Vagina (tissue), 2 donors: ENCODE measurements at regions not wholly inside any gene's neighbourhood (a gene's known extent, or its start where the extent isn't known, plus 50 kb on each side); places are given as distances from the start of the nearest gene placed in this dataset.

Experiments used
- DNase-seq, 2 donors: peaks; one replicate each; pipeline ENCODE4 v3.0.0-alpha.2; 2017; ENCODE audit errors: extremely low spot score in 2 of 2
- H3K27ac ChIP-seq: fragments of 200-600 bp; sonication (generic); one replicate; pipeline ENCODE4 v1.5.1; 2019
- H3K27me3 ChIP-seq: fragments of 200-600 bp; sonication (generic); one replicate; pipeline ENCODE4 v1.5.1; 2019
- H3K36me3 ChIP-seq, 2 donors: fragments of 200-600 bp; sonication (generic); one replicate each; pipeline ENCODE4 v1.5.1; 2017 to 2019
- H3K4me1 ChIP-seq: fragments of 200-600 bp; sonication (generic); one replicate; pipeline ENCODE4 v1.5.1; 2019
- H3K4me3 ChIP-seq, 2 donors: fragments of 200-600 bp; sonication (generic); 1 replicate in 1 of 2; 2 replicates in 1 of 2; pipeline ENCODE4 v1.5.1; 2016 to 2019
- H3K9me3 ChIP-seq: fragments of 200-600 bp; sonication (generic); one replicate; pipeline ENCODE4 v1.5.1; 2019
- CTCF ChIP-seq, 3 experiments: fragments of 450-650 bp in 2 of 3; fragments of 200-600 bp in 1 of 3; sonication (generic) in 1 of 3; IDR thresholded peaks; one replicate each; pipeline ENCODE4 v1.5.1; 2017 to 2019; ENCODE audit warnings: antibody characterized with exemption in 3 of 3, mild to moderate bottlenecking in 2 of 3, moderate library complexity in 2 of 3
- POLR2A ChIP-seq, 2 donors: fragments of 450-650 bp; IDR thresholded peaks; one replicate each; pipeline ENCODE4 v1.6.1; 2017; ENCODE audit warnings: antibody characterized with exemption in 2 of 2, mild to moderate bottlenecking in 2 of 2, moderate library complexity in 2 of 2
- POLR2AphosphoS5 ChIP-seq, 2 donors: sonication (generic); formaldehyde crosslinking; IDR thresholded peaks; one replicate each; pipeline ENCODE4 v1.9.0; 2017; ENCODE audit warnings: antibody characterized with exemption in 2 of 2, mild to moderate bottlenecking in 2 of 2, low read depth in 1 of 2; ENCODE audit not compliant: insufficient read depth in 1 of 2
- intact Hi-C: fragments of 100-400 bp; cut with DNase I; formaldehyde crosslinking; loops from one replicate; pipeline ENCODE4 v1.15.1; 2023

- Histone ChIP-seq H3K4me1 (no peaks in the 10 kb centered on the region), H3K9me3 (no peaks in the 10 kb centered on the region), H3K36me3 (no peaks in the 10 kb centered on the region), H3K27me3 (no peaks in the 10 kb centered on the region), H3K27ac (no peak overlapping the region), H3K4me3 (no peak overlapping the region)
- DNase-seq: no peak
- intact Hi-C loops: no loop called here
- TF ChIP-seq POLR2AphosphoS5 (IDR thresholded peaks at IDR 0.05; ENCODE audit: insufficient read depth in 1 of 2, low read depth in 1 of 2) (no peak), CTCF (IDR thresholded peaks at IDR 0.05) (no peak)
These were observed 195.2 kb upstream of the POU3F2 start for GRCh38 chr6:98639089-98639635.

GRCh38 chr6:98640366-98640765, 194.0 kb upstream of the POU3F2 start:
- DNase-seq: no peak
- H3K4me3 ChIP-seq: no peak overlapping the region
- TF ChIP-seq CTCF (IDR thresholded peaks at IDR 0.05) (no peak), POLR2A (IDR thresholded peaks at IDR 0.05) (no peak)
- H3K36me3 ChIP-seq: no peaks in the 10 kb centered on the region
- intact Hi-C loops: no loop called here
- no peaks in the 10 kb centered on the region for H3K4me1 ChIP-seq
- H3K27me3 ChIP-seq: no peaks in the 10 kb centered on the region
- H3K27ac ChIP-seq: no peak overlapping the region
- H3K9me3 ChIP-seq: no peaks in the 10 kb centered on the region

GRCh38 chr6:98641949-98642719, 192.2 kb upstream of the POU3F2 start:
- Histone ChIP-seq H3K27me3 (no peaks in the 10 kb centered on the region), H3K4me1 (no peaks in the 10 kb centered on the region), H3K27ac (no peak overlapping the region), H3K4me3 (no peak overlapping the region), H3K36me3 (no peaks in the 10 kb centered on the region), H3K9me3 (no peaks in the 10 kb centered on the region)
- intact Hi-C loops: no loop called here
- no peak for TF ChIP-seq CTCF (IDR thresholded peaks at IDR 0.05)
- no peak for TF ChIP-seq POLR2A (IDR thresholded peaks at IDR 0.05)
- TF ChIP-seq POLR2AphosphoS5 (IDR thresholded peaks at IDR 0.05; ENCODE audit: insufficient read depth in 1 of 2, low read depth in 1 of 2): no peak
- DNase-seq: no peak

GRCh38 chr6:98644063-98644462, 190.3 kb upstream of the POU3F2 start:
- H3K36me3 ChIP-seq: no peaks in the 10 kb centered on the region
- H3K9me3 ChIP-seq: no peaks in the 10 kb centered on the region
- H3K27ac ChIP-seq: no peak overlapping the region
- H3K4me1 ChIP-seq: no peaks in the 10 kb centered on the region
- no peak for TF ChIP-seq CTCF (IDR thresholded peaks at IDR 0.05)
- TF ChIP-seq POLR2A (IDR thresholded peaks at IDR 0.05): no peak
- TF ChIP-seq POLR2AphosphoS5 (IDR thresholded peaks at IDR 0.05; ENCODE audit: insufficient read depth in 1 of 2, low read depth in 1 of 2): no peak
- no peaks in the 10 kb centered on the region for H3K27me3 ChIP-seq
- DNase-seq: no peak
- intact Hi-C loops: no loop called here
- H3K4me3 ChIP-seq: no peak overlapping the region

- intact Hi-C loops: no loop called here
- H3K4me3 ChIP-seq: no peak overlapping the region
These were observed 186.0 kb upstream of the POU3F2 start for GRCh38 chr6:98648211-98648914.

More at GRCh38 chr6:98648211-98648914, 186.0 kb upstream of the POU3F2 start:
- H3K9me3 ChIP-seq: no peaks in the 10 kb centered on the region
- H3K4me1 ChIP-seq: no peaks in the 10 kb centered on the region
- DNase-seq: no peak
- no peak overlapping the region for H3K27ac ChIP-seq
- no peak for TF ChIP-seq POLR2AphosphoS5 (IDR thresholded peaks at IDR 0.05; ENCODE audit: insufficient read depth in 1 of 2, low read depth in 1 of 2)
- TF ChIP-seq POLR2A (IDR thresholded peaks at IDR 0.05): no peak
- no peak for TF ChIP-seq CTCF (IDR thresholded peaks at IDR 0.05)
- H3K36me3 ChIP-seq: no peaks in the 10 kb centered on the region
- H3K27me3 ChIP-seq: no peaks in the 10 kb centered on the region
